Jurkat, Clone E6-1 (cell line): ENCODE measurements at regions not wholly inside any gene's neighbourhood (a gene's known extent, or its start where the extent isn't known, plus 50 kb on each side); places are given as distances from the start of the nearest gene placed in this dataset.

Experiments used
- DNase-seq: peaks from one replicate; pipeline ENCODE4 v3.0.0-alpha.2; 2011; ENCODE audit warnings: low read depth, low spot score
- H3K4me3 ChIP-seq: 2 replicates; pipeline ENCODE4 v1.5.1; 2011; ENCODE audit warnings: mild to moderate bottlenecking, low read length, control low read depth, moderate library complexity

GRCh38 chr1:201714542-201715329 is 114.2 kb upstream of the IPO9 start:
- no peak for DNase-seq
- no peak overlapping the region for H3K4me3 ChIP-seq

DNA sequence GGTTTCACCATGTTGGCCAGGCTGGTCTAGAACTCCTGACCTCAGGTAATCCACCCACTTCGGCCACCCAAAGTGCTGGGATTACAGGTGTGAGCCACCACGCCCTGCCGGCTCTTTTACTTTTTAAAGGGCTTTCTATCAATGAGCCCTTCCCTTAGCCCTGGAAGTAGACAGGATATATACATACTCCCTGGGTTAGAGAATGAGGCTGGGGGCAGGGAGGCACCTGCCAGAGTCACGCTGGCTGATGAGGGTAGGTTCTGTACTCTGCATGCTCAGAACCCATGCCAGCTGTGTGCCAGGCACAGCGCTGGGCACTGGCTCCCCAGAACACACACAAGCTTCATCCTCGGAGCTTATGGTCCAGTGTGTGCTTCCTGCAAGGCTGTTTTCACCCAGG is 113.6 kb upstream of the IPO9 start:
- H3K4me3 ChIP-seq: no peak overlapping the region
- no peak for DNase-seq

DNA sequence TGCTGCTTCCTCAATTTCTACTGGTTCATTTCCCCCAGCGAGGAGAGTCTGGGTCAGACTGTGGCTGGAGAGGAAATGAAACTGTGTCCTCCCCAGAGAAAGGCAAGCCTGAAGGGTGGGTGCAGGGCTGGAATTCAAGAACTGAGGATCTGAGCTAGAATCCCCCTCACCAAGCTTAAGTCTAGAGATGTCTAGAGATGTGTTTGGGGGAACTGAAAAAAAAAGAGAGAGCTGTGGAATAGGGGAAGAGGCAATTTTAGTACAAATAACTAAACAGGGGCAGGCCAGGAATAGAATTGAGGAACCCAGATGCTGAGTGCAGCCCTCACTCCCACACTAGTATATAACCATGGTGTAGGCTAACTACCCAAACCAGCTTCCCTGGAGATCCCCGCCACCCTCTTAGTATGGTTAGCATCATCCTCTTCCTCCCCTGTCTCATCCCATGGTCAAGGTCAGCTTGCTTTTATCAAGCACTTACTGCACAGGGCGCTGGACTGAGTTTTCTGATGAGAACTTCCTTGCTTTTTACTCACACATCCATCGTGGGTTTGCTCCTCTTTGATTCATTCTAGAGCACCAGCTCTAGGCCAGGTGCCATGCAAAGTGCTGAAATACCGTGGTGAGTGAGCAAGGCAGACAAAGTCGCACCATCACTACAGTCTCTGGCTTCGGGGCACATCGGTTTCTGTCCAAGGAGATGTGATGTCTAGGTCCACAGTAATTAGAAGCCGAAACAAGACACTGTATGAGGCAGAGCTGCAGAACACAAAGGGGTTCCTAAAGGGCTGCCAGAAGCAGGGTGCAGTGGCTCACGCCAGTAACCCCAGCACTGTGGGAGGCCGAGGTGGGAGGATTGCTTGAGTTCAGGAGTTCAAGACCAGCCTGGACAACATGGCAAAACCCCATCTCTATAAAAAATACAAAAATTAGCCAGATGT is 112.9 kb upstream of the IPO9 start:
- no peak for DNase-seq

GRCh38 chr1:201716742-201717135 is 112.2 kb upstream of the IPO9 start:
- H3K4me3 ChIP-seq: no peak overlapping the region
- DNase-seq: no peak

More for the DNA sequence above, 112.9 kb upstream of the IPO9 start:
- H3K4me3 ChIP-seq: no peak overlapping the region

DNA sequence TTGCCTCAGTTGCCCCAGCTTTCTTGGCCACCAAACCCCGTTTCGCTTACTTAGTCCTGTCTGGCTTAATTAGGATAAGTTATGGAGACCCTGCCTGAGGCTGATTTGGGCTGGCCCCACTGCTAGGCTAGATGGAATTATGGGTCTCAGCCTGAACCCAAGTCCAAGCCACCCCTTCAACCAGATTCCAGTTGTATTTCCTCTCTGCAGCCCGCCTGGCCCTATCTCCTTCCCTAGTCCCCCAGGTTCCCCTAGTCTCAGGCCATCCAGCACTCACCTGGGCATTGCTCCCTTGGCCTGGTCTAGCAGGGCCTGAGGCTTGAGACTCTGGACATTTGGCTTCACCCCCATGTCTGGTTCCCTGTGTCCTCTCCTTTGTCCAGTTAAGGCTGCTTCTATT is 111.7 kb upstream of the IPO9 start:
- DNase-seq: no peak
- H3K4me3 ChIP-seq: no peak overlapping the region

- H3K4me3 ChIP-seq: no peak overlapping the region
- DNase-seq: no peak
These were observed 110.4 kb upstream of the IPO9 start for GRCh38 chr1:201718346-201719202.

GRCh38 chr1:201719812-201720521 is 109.0 kb upstream of the IPO9 start:
- DNase-seq: no peak
- H3K4me3 ChIP-seq: no peak overlapping the region

- H3K4me3 ChIP-seq: no peak overlapping the region
These were observed 108.5 kb upstream of the IPO9 start for GRCh38 chr1:201720522-201720844.

DNA sequence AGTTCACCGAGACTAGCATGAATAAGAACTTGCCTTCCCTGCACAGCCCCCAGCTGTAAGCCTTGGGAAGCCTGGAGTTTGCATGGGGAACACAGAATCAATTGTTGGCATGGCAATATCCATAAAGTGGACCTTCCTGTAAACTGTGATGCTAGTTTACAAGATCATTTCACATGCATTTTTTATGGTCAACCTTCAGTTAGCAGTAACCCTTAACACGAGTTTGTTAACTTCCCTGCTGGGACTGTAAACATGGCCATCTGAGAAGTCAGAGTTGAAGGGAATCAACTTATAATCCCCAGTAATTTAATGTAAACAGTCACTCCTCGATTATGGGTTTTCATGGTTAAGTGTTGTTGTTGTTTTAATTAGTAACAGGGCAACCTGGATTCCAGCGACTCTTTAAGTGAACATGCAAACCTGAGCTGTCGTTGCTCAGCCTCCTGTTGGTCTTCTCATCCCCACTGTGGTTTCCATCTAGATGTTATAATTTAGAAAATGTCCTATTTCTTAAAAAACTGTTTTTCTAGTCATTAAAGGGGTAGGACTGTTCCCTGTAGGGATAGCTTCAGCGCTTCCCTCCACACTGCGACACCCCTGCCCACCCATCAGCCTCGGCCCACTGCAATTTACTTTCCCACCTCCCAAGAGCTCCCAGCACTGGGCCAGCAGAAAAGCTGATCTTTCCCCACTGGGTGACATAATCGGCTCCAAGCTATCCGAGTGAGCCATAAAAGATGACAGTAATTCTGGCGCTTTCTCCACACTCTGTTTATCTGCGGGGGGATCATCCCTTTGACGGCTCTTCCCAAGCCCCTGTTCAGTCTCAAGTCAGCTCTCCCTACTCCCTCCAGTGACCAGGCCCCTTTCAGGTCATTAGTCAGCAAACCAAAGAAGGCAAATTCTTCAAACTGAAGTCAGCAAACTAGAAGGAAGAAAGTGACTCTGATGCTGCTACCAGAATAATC is 107.6 kb upstream of the IPO9 start:
- no peak overlapping the region for H3K4me3 ChIP-seq

More at GRCh38 chr1:201720522-201720844, 108.5 kb upstream of the IPO9 start:
- DNase-seq: no peak

GRCh38 chr1:201724039-201724765 is 104.8 kb upstream of the IPO9 start:
- DNase-seq: no peak

More for the DNA sequence above, 107.6 kb upstream of the IPO9 start:
- no peak for DNase-seq

GRCh38 chr1:201724766-201725118 is 104.2 kb upstream of the IPO9 start:
- DNase-seq: no peak
- no peak overlapping the region for H3K4me3 ChIP-seq

More at GRCh38 chr1:201724039-201724765, 104.8 kb upstream of the IPO9 start:
- no peak overlapping the region for H3K4me3 ChIP-seq

DNA sequence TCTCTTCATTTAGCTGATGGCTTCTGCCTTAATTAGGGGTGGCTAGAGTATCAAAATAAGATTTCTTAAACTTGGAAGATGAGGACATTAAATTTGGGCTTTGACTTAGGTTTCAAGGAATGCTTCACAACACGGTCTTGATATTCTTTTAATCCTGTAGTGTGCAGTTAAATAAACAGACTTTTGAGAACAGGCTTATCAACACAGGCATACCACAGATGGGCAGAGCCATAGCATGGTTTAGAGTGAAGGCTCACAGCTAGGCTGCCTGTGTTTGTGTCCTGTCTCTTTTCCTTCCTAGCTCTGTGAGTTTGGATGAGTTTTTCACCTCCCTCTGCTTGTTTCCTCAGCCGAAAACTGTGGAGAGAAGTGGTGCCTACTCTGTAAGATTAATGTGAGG is 102.3 kb upstream of the IPO9 start:
- DNase-seq: no peak

DNA sequence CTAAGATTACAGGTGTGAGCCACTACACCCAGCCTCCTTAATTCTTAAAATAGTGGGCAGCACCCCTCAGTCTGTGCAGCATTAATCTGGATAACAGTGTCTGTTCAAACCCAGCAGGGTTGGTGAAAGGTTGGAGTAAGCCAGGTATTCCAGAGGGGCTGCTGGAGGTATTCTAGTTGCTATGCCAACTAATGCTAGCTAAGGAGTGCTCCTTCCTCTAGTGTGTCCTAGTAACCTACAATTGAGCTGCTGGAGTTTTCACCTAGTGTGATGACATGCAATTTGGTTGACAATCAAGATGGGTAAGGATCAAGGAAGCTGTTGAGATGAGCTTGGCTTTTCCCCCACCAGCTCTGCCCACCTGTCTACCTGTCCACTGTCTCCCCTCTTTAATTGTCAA is 100.2 kb upstream of the IPO9 start:
- H3K4me3 ChIP-seq: no peak overlapping the region
- DNase-seq: no peak

More for the DNA sequence above, 102.3 kb upstream of the IPO9 start:
- no peak overlapping the region for H3K4me3 ChIP-seq

- H3K4me3 ChIP-seq: no peak overlapping the region
- no peak for DNase-seq
These were observed 98.9 kb upstream of the IPO9 start for GRCh38 chr1:201729973-201730608.

DNA sequence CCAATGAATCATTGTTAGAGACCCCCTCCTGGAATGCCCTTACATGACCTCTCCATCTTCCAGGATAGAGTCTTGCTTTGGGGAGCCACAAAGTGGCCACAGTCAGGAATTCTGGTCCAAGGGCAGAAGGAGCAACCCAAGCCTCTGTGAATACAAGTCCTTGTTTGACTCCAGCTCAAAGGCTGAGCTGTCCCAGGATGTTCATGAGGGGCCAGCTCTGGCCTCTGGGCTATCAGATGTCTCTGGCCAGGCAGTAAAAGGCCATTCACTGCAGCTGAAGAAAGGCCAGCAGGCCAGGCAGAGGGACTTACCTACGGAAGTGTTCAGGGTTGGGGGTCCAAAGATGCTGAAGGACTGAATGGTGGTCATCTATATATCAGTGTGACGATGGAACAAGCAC is 98.3 kb upstream of the IPO9 start:
- H3K4me3 ChIP-seq: no peak overlapping the region
- DNase-seq: no peak

DNA sequence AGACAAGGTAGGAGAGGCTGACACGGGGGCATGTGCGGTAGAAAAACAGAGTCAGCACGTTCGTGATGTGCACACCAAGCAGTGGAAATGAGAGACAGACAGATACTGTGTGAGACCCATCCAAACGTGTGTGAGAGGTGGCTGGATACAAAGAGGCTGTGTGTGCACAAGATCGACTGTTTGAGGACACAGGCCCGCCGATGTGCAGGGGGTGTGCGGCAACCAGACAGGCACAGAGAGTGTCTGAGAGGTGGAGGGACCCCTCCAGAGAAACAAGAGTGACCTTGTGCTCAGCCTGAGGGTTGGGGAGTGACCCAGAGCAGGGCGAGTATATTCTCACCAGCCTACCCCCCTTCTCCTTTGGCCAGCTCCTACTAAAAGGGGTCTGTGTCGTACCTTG is 97.8 kb upstream of the IPO9 start:
- no peak overlapping the region for H3K4me3 ChIP-seq
- DNase-seq: no peak

GRCh38 chr1:201731592-201731991 is 97.4 kb upstream of the IPO9 start:
- DNase-seq: no peak
- H3K4me3 ChIP-seq: no peak overlapping the region
